Natural killer cell (primary cell): ENCODE measurements at regions not wholly inside any gene's neighbourhood (a gene's known extent, or its start where the extent isn't known, plus 50 kb on each side); places are given as distances from the start of the nearest gene placed in this dataset.

Experiments used
- ATAC-seq, 3 donors: fragments of 150-1000 bp in 2 of 3; fragments of 200-7000 bp in 1 of 3; cut with Tn5 transposase; 1 replicate in 1 of 3; 2 replicates in 2 of 3; pipeline ENCODE4 v1.10.0; 2021; ENCODE audit warnings: mild to moderate bottlenecking in 2 of 3, moderate library complexity in 2 of 3
- DNase-seq, 2 donors: peaks; one replicate each; pipeline versions ENCODE4 v3.0.0 to v3.0.0-alpha.2; 2013 to 2021; ENCODE audit warnings: mixed read lengths in 1 of 2
- H3K27ac ChIP-seq: one replicate; pipeline ENCODE4 v1.5.1; 2013; ENCODE audit warnings: mild to moderate bottlenecking, low read length
- H3K27me3 ChIP-seq: one replicate; pipeline ENCODE4 v1.6.1; 2013; ENCODE audit warnings: low read length; ENCODE audit not compliant: control insufficient read depth, insufficient read depth
- H3K36me3 ChIP-seq: one replicate; pipeline ENCODE4 v1.6.1; 2013; ENCODE audit warnings: low read length; ENCODE audit not compliant: control insufficient read depth, insufficient read depth
- H3K4me1 ChIP-seq: one replicate; pipeline ENCODE4 v1.6.1; 2013; ENCODE audit warnings: low read length; ENCODE audit not compliant: control insufficient read depth, insufficient read depth
- H3K4me3 ChIP-seq: one replicate; pipeline ENCODE4 v1.5.1; 2013; ENCODE audit warnings: low read length
- H3K9me3 ChIP-seq: one replicate; pipeline ENCODE4 v1.6.1; 2013; ENCODE audit warnings: low read length; ENCODE audit not compliant: control insufficient read depth, insufficient read depth
- H3K27ac Mint-ChIP-seq, 2 donors: one replicate each; pipeline ENCODE4 v1.8.0; 2022; ENCODE audit warnings: mild to moderate bottlenecking in 2 of 2, mixed read lengths in 2 of 2, moderate library complexity in 1 of 2
- H3K27me3 Mint-ChIP-seq, 2 donors: one replicate each; pipeline ENCODE4 v1.8.0; 2022; ENCODE audit warnings: low read depth in 2 of 2, mixed read lengths in 2 of 2
- H3K36me3 Mint-ChIP-seq: one replicate; pipeline ENCODE4 v1.8.0; 2022; ENCODE audit warnings: mixed read lengths
- H3K4me1 Mint-ChIP-seq, 2 donors: one replicate each; pipeline ENCODE4 v1.8.0; 2022; ENCODE audit warnings: mixed read lengths in 2 of 2
- H3K4me3 Mint-ChIP-seq: one replicate; pipeline ENCODE4 v1.8.0; 2022; ENCODE audit warnings: mild to moderate bottlenecking, moderate library complexity, mixed read lengths
- H3K9me3 Mint-ChIP-seq, 2 donors: one replicate each; pipeline ENCODE4 v1.8.0; 2022; ENCODE audit warnings: mixed read lengths in 2 of 2
- WGBS: methylation state at CpG from one replicate; pipeline ENCODE4 v1.1.7; 2013; ENCODE audit warnings: missing lambda C conversion rate; ENCODE audit not compliant: insufficient coverage; 5-methylcytosine and 5-hydroxymethylcytosine counted together
- intact Hi-C: fragments of 100-400 bp; cut with micrococcal nuclease; formaldehyde crosslinking; loops from one replicate; pipeline ENCODE4 v1.14.2; 2022
- TF ChIP-seq, protein P1 (sequence below): fragments of 200-600 bp; IDR thresholded peaks from one replicate; pipeline ENCODE4 v1.8.0; 2022; ENCODE audit warnings: antibody characterized with exemption

DNA sequence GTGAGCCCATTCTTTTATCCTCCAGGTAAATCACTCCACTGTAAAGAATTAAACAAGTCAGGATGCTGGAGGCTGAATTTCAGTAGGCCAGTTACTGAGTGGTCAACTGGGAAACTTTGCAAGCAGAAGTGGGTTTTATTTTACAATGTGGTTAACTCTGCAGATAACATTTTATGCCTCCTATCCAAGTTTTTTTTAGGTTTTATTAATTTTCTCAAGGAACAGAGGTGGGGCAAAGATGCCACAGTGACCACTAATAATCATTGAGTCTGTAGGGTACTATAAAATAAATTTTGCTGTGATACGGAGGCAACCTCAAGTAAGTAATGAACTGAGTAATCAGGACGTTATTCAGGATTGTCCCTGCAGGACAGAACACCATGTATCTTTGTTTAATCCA, 599.9 kb downstream of the METTL15 start:
- WGBS, result 82% methylated on average over 2 of the region's 2 CpGs
- no peak overlapping the region for H3K4me3 Mint-ChIP-seq
- H3K27me3 Mint-ChIP-seq, result no peaks in the 10 kb centered on the region
- H3K36me3 ChIP-seq, result no peaks in the 10 kb centered on the region
- H3K27ac Mint-ChIP-seq, result no peak overlapping the region
- no peak overlapping the region for H3K4me3 ChIP-seq
- no peak overlapping the region for H3K27ac ChIP-seq
- H3K9me3 Mint-ChIP-seq, result peaks cover 14 to 15% of the 10 kb centered on the region in 2 donors
- no peaks in the 10 kb centered on the region for H3K27me3 ChIP-seq
- intact Hi-C loops, result no loop called here
- DNase-seq (no peak), ATAC-seq (no peak)
- no peaks in the 10 kb centered on the region for H3K9me3 ChIP-seq
- H3K4me1 ChIP-seq, result no peaks in the 10 kb centered on the region
- H3K4me1 Mint-ChIP-seq, result no peaks in the 10 kb centered on the region
- H3K36me3 Mint-ChIP-seq, result no peaks in the 10 kb centered on the region
- TF ChIP-seq, protein P1, sequence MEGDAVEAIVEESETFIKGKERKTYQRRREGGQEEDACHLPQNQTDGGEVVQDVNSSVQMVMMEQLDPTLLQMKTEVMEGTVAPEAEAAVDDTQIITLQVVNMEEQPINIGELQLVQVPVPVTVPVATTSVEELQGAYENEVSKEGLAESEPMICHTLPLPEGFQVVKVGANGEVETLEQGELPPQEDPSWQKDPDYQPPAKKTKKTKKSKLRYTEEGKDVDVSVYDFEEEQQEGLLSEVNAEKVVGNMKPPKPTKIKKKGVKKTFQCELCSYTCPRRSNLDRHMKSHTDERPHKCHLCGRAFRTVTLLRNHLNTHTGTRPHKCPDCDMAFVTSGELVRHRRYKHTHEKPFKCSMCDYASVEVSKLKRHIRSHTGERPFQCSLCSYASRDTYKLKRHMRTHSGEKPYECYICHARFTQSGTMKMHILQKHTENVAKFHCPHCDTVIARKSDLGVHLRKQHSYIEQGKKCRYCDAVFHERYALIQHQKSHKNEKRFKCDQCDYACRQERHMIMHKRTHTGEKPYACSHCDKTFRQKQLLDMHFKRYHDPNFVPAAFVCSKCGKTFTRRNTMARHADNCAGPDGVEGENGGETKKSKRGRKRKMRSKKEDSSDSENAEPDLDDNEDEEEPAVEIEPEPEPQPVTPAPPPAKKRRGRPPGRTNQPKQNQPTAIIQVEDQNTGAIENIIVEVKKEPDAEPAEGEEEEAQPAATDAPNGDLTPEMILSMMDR, result no peak

DNA sequence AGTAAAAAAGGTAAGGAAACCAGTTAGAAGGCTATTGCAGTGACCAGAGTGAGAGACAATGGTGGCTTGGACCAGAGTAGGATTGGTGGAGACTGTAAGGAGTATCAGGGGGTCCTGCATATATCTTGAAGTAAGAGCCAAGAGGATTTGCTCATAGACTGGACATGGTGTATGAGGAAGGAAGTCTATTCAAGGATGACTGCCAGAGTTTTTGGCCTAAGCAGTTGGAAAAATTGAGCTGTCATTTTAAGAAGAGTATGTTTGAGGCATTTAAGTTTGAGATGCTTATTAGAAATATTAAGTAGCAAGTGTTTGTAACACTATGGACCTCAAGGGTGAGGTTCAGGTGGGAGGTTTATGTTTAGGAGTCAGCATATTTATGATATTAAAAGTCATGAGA, 596.6 kb downstream of the METTL15 start:
- Histone ChIP-seq H3K4me3 (no peak overlapping the region), H3K36me3 (no peaks in the 10 kb centered on the region), H3K27me3 (no peaks in the 10 kb centered on the region), H3K4me1 (no peaks in the 10 kb centered on the region), H3K9me3 (no peaks in the 10 kb centered on the region), H3K27ac (no peak overlapping the region)
- peaks cover 7 to 13% of the 10 kb centered on the region in 2 donors for H3K9me3 Mint-ChIP-seq
- ATAC-seq, result no peak
- TF ChIP-seq, protein P1, result no peak
- H3K4me3 Mint-ChIP-seq, result no peak overlapping the region
- DNase-seq, result no peak
- H3K27ac Mint-ChIP-seq, result no peak overlapping the region
- H3K36me3 Mint-ChIP-seq, result no peaks in the 10 kb centered on the region
- intact Hi-C loops, result no loop called here
- no peaks in the 10 kb centered on the region for H3K4me1 Mint-ChIP-seq
- no peaks in the 10 kb centered on the region for H3K27me3 Mint-ChIP-seq

DNA sequence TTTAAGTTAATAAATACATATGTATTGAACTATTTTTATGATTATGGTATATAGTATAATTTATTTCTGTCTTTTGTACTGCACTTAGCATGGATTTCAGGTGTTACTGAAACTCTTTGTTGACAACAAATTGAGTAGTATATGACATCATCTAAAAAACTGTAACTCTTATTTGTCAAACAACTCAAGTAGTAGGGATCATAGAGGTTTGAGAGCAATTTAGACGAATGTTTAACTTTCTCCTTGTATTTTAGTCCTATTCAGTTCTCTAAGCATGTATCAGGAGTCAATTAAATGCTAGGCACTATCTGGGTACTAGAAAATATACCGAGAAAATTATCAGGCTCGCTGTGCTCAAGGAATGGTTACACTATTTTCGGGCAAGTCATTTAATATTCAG, 595.2 kb downstream of the METTL15 start:
- Histone ChIP-seq H3K9me3 (no peaks in the 10 kb centered on the region), H3K27ac (no peak overlapping the region), H3K36me3 (no peaks in the 10 kb centered on the region), H3K4me3 (no peak overlapping the region), H3K4me1 (no peaks in the 10 kb centered on the region), H3K27me3 (no peaks in the 10 kb centered on the region)
- Mint-ChIP-seq H3K4me3 (no peak overlapping the region), H3K4me1 (no peaks in the 10 kb centered on the region), H3K9me3 (peaks cover 8 to 13% of the 10 kb centered on the region in 2 donors), H3K27me3 (no peaks in the 10 kb centered on the region), H3K36me3 (no peaks in the 10 kb centered on the region), H3K27ac (no peak overlapping the region)
- ATAC-seq (no peak), DNase-seq (no peak)
- TF ChIP-seq, protein P1, result no peak
- WGBS, result 87% methylated on average over 4 of the region's 4 CpGs
- intact Hi-C loops, result no loop called here

- Histone ChIP-seq H3K27ac (no peak overlapping the region), H3K27me3 (no peaks in the 10 kb centered on the region), H3K4me1 (no peaks in the 10 kb centered on the region), H3K9me3 (no peaks in the 10 kb centered on the region), H3K4me3 (no peak overlapping the region), H3K36me3 (no peaks in the 10 kb centered on the region)
- WGBS, result 76% methylated on average over 1 of the region's 1 CpG
- DNase-seq, result no peak
- Mint-ChIP-seq H3K36me3 (no peaks in the 10 kb centered on the region), H3K4me3 (no peak overlapping the region), H3K4me1 (no peaks in the 10 kb centered on the region), H3K27ac (no peak overlapping the region), H3K27me3 (no peaks in the 10 kb centered on the region), H3K9me3 (peaks cover 9 to 13% of the 10 kb centered on the region in 2 donors)
- intact Hi-C loops, result no loop called here
- TF ChIP-seq, protein P1, result no peak
- no peak for ATAC-seq
These were observed 594.7 kb downstream of the METTL15 start for GRCh38 chr11:28702871-28703270.
